HG02852 (cell line): ENCODE measurements at regions not wholly inside any gene's neighbourhood (a gene's known extent, or its start where the extent isn't known, plus 50 kb on each side); places are given as distances from the start of the nearest gene placed in this dataset.
"Not testable (repeated sequence)": the region's sequence is repeated elsewhere in the genome, so short reads cannot be mapped to it uniquely, and the experiment has no call there.

Experiments
- ATAC-seq: cut with Tn5 transposase; IDR thresholded peaks from one replicate; pipeline ENCODE4 v1.9.1; 2021; ENCODE audit warnings: mild to moderate bottlenecking, moderate library complexity; ENCODE audit not compliant: unreplicated experiment

GRCh38 chr14:71355324-71356201 lies 448.3 kb downstream of the PCNX1 start:
- ATAC-seq = no peak

GRCh38 chr14:71358209-71358931 lies 451.1 kb downstream of the PCNX1 start:
- ATAC-seq = no peak

DNA sequence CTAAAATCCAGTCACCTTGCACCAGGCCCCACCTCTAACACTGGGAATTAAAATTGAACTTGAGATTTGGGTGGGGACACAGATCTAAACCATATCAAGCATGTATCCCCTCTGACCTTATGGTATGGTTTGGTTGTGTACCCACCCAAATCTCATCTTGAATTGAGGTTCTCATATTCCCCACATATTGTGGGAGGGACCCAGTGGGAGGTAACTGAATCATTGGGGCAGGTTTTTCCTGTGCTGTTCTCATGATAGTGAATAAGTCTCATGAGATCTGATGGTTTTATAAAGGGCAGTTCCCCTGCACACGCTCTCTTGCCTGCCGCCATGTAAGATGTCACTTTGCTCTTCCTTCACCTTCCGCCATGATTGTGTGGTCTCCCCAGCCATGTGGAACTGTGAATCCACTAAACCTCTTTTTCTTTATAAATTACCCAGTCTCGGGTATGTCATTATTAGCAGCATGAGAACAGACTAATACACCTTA lies 451.7 kb downstream of the PCNX1 start:
- ATAC-seq = not testable (repeated sequence)

GRCh38 chr14:71359823-71360222 lies 452.6 kb downstream of the PCNX1 start:
- ATAC-seq = no peak

DNA sequence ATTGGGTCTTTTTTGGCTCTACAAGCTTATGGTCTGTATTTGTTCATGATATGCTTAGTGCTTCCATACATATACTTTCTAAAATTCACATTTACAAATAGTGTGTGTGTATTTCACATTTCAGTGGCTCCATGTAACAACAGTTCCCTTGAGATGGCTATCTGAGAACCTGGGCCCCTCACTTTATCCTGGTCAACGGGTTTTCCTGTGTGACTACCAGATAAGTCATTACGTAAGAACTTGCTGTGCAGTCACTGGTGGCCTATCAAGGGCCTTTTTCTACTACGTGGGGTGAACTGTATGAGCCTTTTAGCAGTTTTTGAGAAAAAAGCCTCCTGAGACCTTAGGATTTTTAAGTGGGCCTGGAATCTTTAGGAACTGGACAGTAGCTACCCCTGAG lies 454.1 kb downstream of the PCNX1 start:
- no peak for ATAC-seq

DNA sequence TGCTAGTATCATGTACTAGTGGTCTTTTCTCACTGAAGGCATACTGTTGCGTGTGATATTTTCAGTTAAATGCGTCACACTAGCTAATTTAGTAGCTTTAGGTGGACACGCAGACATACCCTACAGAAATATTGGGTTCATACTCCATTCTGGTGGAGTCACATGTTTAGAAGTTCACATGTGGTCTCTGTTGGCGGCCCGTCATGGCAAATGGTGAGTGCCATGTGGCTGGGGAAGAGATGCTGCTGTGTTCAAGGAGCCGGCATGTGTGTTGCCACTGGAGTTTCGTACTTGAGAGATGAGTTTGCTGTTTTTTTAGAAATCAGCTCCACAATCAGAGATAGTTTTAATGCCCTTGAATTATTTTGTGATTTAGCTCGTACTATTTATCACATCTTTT lies 454.6 kb downstream of the PCNX1 start:
- no peak for ATAC-seq

DNA sequence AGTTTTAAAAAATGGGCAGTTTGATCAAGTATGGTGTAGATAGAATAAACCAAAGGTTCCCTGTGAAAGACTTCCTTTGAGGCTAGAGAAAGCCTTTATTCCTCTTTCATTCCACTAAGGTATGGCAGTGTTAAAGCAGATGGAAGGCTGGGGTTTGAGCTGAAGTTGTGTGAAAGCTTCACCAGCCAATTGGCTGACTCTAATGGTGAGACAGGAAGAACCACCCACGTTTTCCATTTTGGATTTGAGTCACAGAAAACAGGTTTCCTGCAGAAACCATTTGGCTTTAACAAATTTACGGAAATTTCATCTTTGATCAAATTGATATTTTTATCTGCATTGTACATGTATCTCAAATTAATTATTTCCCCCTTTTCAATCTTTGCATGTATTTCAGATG lies 455.0 kb downstream of the PCNX1 start:
- no peak for ATAC-seq

- ATAC-seq = no peak
Measured at GRCh38 chr14:71362920-71363584, 455.8 kb downstream of the PCNX1 start.

DNA sequence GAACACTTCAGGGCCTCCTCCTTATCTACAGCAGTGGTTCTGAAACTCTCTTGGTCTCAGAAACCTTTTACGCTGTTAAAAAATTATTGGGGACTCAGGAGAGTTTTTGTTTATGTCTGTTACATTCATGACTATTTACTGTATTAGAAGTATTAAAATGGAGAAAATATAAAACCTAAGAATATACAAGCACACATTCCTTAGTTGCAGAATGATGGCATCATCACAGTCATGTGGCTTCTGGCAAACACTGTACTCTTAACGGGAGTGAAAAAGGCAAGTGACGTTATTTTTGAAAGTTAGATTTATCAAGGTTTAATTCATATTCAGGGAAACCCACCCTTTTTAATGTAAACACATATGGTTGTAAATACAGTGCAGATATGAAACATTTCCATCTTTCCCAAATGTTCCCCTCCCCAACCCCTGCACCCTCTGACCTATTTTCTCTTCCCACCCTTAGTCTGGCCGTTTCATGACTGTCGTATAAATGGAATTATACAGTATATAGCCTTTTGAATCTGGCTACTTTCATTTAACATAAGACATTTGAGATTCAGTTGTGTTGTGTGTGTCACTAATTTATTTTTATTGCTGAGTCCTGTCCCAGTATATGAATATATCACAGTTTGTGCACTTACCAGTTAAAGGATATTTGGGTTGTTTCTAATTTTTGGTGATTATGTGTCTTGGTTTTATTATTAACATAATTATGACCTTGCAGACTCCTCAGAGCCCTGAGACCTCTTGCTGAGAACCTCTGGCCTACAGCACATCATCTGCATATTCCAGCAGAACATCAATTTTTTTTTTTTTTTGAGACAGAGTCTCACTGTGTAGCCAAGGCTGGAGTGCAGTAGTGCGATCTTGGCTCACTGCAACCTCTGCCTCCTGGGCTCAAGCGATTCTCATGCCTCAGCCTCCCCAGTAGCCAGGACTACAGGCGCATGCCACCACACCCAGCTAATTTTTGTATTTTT lies 457.0 kb downstream of the PCNX1 start:
- ATAC-seq = no peak

DNA sequence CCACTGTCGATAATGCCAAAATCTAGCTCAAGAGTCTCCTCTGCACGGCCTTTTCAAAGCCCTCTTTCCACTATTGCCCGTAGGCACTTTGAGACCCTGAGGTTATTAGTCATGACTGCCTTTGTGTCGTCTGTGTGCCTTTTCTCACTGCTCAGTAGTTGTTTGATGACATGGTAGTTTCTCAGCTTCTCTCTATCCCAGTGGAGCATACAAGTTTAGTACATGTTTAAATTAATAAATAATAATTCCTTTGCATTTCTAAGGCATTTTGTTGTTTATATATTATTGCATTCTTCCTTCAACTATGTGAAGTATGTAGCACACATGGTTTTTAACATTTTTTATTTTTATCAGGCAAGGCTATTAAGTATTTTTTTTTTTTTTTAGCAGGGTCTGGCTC lies 458.1 kb downstream of the PCNX1 start:
- no peak for ATAC-seq

DNA sequence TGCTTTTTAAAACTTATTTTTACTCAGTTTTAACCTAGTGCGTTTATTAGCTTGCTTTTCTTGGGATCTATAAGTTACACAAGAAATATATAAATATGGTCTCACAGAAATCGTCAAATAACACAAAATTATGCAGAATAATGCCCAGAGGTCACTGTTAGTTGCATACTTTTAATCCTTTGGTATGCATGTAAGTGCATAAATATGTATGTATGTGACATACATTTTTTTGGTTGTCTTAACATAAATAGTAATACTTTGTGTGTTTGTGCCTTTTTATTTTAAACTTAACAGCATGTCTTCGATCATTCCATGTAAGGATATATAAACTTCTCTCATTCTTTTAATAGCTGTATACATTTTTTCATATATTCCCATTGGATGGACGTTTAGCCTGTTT lies 459.6 kb downstream of the PCNX1 start:
- ATAC-seq = no peak

GRCh38 chr14:71371711-71372396 lies 464.6 kb downstream of the PCNX1 start:
- no peak for ATAC-seq

DNA sequence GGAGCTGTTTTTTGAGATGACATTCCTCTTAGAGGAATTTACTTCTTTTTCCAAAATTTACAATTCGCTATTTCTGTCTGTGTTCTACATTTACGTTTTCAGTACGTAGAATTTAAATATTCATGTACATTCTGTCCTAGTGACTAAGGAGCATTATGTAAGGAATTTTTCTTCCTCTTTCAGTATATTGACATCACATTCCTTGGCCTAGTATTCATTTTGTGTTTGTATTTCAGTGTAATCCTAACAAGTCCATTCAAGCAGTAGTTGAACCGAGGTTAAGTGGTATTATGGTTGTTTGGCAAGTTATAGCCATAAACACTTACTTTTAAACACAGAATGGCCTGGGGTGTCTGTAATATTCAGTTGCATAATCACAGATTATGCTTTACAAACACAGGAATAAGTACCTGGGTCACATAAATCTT lies 465.2 kb downstream of the PCNX1 start:
- ATAC-seq = no peak

DNA sequence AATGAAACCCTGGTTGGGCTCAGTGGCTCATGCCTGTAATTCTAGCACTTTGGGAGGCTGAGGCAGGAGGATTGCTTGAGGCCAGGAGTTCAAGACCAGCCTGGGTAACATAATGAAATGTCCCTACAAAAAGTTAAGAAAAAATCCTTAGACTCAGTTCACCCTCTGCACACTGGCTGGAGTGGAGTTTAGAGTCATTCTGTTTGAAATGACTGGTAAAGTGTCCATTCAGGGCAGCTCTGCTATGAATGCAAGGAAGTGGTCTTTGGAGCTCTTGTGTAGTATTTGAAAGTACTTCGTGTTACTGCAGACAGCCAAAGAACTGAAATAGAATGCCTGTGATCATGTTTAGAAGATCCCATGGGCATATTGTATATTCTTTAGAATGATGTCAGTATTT lies 466.5 kb downstream of the PCNX1 start:
- ATAC-seq = no peak

- no peak for ATAC-seq
Measured at GRCh38 chr14:71374989-71375388, 467.7 kb downstream of the PCNX1 start.

DNA sequence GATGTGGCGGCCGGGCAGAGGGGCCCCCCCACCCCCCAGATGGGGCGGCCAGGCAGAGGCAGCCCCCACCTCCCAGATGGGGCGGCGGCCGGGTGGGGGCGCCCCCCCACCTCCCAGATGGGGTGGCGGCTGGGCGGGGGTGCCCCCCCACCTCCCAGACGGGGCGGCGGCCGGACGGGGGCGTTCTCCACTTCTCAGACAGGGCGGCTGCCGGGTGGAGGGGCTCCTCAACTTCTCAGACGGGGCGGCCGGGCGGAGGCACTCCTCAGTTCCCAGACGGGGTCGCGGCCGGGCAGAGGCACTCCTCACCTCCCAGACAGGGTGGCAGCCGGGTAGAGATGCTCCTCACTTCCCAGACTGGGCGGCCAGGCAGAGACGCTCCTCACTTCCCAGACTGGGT lies 469.8 kb downstream of the PCNX1 start:
- ATAC-seq = no peak

DNA sequence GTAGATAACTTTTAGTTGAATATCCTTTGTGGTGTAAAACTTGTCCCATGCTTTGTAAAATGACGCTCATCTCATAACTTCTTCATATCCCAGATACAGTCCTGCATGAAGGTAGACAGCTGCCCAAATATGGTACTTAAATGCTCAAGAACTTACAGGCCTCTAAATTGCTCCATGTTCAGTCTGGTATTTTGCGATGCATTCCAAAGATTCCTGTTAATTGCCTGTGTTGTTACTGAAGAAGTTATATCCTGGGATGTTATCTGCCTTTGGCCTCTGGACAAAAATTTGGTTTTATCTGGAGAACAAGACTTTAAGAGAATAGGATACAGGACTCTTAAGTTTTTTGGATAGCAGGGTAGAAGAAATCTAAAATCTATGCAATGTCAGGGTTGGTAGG lies 473.0 kb downstream of the PCNX1 start:
- ATAC-seq = no peak

GRCh38 chr14:71381814-71382213 lies 474.6 kb downstream of the PCNX1 start:
- no peak for ATAC-seq

DNA sequence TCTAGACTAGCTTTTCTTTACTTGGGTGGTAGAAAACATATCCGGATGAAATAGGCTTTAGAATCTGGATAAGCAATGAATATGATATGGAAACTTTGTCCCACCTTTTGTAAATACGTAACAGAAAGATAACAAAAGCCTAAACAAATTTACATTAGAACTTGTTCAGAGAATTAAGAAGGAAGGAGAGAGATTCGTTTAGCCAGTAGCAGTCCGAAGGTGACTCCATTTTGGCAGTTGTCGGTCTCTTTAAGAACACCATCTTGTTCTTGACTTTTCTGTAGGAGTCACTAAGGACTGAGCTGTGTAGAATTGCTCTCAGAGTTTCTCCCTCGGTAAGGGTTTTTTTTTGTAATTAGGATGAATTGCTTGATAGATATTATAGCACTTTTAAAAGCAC lies 475.1 kb downstream of the PCNX1 start:
- no peak for ATAC-seq

DNA sequence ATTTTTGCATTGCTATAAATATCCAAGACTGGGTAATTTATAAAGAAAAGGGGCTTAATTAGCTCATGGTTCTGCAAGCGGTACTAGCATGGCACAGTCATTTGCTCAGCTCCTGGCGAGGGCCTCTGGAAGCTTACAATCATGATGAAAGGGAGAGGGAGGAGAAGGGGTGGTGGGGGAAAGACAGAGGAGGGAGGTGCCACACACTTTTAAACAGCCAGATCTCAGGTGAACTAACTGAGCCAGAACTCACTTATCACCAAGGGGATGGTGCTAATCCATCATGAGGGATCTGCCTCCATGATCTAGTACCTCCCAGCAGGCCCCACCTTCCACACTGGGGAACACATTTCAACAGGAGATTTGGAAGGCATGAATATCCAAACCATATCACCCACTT lies 476.3 kb downstream of the PCNX1 start:
- ATAC-seq = no peak
